Natural killer cell treated with Interleukin-12 subunit alpha and Interleukin-12 subunit beta and Interleukin-15 and Interleukin-18, amount 100 ng/mL, for 72 hours (primary cell): ENCODE measurements at regions not wholly inside any gene's neighbourhood (a gene's known extent, or its start where the extent isn't known, plus 50 kb on each side); places are given as distances from the start of the nearest gene placed in this dataset.
"Not testable (repeated sequence)": the region's sequence is repeated elsewhere in the genome, so short reads cannot be mapped to it uniquely, and the experiment has no call there.

ENCODE experiments used
- ATAC-seq, 2 donors: fragments of 150-1000 bp; cut with Tn5 transposase in 1 of 2; sonication (Bioruptor Pico), chemical (Tn5 transposase) in 1 of 2; 2 replicates each; pipeline ENCODE4 v1.10.0; 2021
- DNase-seq: peaks from one replicate; pipeline ENCODE4 v3.0.0; 2022; ENCODE audit warnings: low spot score
- H3K27ac Mint-ChIP-seq, 2 donors: 1 replicate in 1 of 2; 2 replicates in 1 of 2; pipeline ENCODE4 v1.8.0; 2022; ENCODE audit warnings: mixed read lengths in 2 of 2, mild to moderate bottlenecking in 1 of 2, moderate library complexity in 1 of 2
- H3K27me3 Mint-ChIP-seq, 2 donors: 1 replicate in 1 of 2; 2 replicates in 1 of 2; pipeline ENCODE4 v1.8.0; 2022; ENCODE audit warnings: mixed read lengths in 2 of 2
- H3K36me3 Mint-ChIP-seq: one replicate; pipeline ENCODE4 v1.8.0; 2022; ENCODE audit warnings: mixed read lengths
- H3K4me1 Mint-ChIP-seq, 2 donors: 1 replicate in 1 of 2; 2 replicates in 1 of 2; pipeline ENCODE4 v1.8.0; 2022; ENCODE audit warnings: low read depth in 2 of 2, mixed read lengths in 2 of 2, mild to moderate bottlenecking in 1 of 2
- H3K4me3 Mint-ChIP-seq: one replicate; pipeline ENCODE4 v1.8.0; 2022; ENCODE audit warnings: mixed read lengths
- H3K9me3 Mint-ChIP-seq: 2 replicates; pipeline ENCODE4 v1.8.0; 2022; ENCODE audit warnings: mixed read lengths

DNA sequence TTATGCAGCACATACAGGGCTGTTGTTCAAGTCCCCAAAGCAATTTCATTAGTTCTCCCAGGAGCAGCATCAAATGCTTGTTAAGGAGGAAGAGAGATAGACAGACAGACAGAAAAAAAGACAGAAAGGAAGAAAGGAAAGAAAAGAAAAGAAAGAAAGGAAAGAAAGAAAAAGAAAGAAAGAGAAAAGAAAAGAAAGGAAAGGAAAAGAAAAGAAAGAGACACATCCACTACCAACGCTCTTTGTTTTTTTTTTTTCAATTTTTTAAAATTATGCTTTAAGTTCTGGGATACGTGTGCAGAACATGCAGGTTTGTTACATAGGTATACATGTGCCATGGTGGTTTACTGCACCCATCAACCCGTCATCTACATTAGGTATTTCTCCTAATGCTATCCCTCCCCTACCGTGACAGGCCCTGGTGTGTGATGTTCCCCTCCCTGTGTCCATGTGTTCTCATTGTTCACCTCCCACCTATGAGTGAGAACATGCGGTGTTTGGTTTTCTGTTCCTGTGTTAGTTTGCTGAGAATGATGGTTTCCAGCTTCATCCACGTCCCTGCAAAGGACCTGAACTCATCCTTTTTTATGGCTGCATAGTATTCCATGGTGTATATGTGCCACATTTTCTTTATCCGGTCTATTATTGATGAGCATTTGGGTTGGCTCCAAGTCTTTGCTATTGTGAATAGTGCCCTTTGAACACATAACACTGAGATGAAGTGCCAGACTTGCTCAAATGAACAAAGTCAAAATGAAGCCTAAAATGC is 119.0 kb upstream of the ZNF521 start:
- H3K4me3 Mint-ChIP-seq, H3K27me3 Mint-ChIP-seq, H3K4me1 Mint-ChIP-seq, ATAC-seq, H3K9me3 Mint-ChIP-seq, H3K36me3 Mint-ChIP-seq, DNase-seq, H3K27ac Mint-ChIP-seq: not testable (repeated sequence)

- Mint-ChIP-seq H3K9me3 (peaks cover 2% of the 10 kb centered on the region), H3K27me3 (peaks cover 0 to 5% of the 10 kb centered on the region in 2 donors), H3K27ac (no peak overlapping the region), H3K4me1 (no peaks in the 10 kb centered on the region), H3K4me3 (no peak overlapping the region), H3K36me3 (no peaks in the 10 kb centered on the region)
- DNase-seq, result no peak
- no peak for ATAC-seq
Measured at GRCh38 chr18:25470062-25470461, 118.1 kb upstream of the ZNF521 start.

DNA sequence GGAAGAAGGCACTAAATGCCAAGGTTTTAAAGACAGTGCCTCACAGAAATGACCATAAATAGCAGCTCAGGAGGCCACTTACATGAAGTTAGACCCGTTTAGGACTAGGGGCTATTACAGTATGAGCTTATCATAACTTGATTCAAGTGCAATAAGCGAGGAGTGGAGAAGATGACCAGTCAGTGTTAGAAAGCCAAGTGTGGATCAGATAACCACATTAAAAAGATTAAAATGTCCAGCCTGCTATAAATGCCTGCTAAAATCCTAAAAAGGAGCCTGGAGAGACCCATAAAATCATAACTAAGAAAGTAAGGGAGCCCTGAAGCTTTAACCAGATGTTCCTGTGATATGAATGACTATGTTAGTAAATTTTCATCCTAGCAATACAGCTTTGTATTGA is 117.5 kb upstream of the ZNF521 start:
- no peak for ATAC-seq
- no peaks in the 10 kb centered on the region for H3K36me3 Mint-ChIP-seq
- H3K27ac Mint-ChIP-seq, result no peak overlapping the region

DNA sequence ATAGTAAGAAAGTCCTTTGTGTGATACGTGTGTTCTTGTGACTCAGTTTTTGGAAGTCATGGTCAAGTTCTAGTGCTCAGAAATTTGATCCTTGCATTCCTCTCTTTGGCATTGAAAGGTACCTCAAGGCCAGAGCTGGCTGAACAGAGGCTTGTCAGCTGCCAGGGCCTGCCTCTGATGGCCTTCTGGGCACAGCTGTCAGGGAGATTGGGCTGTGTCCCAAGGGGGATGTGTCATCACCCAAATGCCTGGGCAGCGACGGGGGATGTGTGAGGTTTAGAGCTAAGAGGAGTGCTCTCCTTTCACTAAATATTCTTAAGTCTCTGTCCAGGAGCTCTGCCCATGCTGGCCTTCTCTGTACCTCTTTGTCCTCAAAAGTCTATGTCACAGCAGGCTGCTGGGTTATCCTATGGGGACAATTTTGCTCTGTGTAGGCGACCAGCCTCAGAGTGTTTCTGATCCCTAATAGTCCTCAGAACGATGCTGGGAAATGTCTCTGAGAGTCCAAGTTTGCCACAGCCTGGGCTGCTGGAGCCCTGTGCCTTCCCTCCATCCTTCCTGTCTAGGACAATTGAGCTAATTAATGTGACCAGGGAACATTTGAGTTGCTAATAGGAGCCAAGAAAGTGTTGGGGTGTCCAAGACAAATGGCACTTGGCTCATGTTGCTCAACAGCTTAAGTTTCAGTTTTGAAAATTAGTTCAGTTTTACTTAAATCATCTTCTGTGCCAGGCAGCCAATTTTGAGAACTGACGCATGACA is 115.4 kb upstream of the ZNF521 start:
- no peaks in the 10 kb centered on the region for H3K4me1 Mint-ChIP-seq
- peaks cover 0 to 13% of the 10 kb centered on the region in 2 donors for H3K27me3 Mint-ChIP-seq
- DNase-seq, result no peak
- peak in 1 of 2 donors; percentile 52 for ATAC-seq
- peaks cover 2% of the 10 kb centered on the region for H3K9me3 Mint-ChIP-seq
- peak overlapping the region in 1 of 2 donors; percentile 64 for H3K27ac Mint-ChIP-seq
- no peaks in the 10 kb centered on the region for H3K36me3 Mint-ChIP-seq
- H3K4me3 Mint-ChIP-seq, result no peak overlapping the region

More for the DNA sequence above, 117.5 kb upstream of the ZNF521 start:
- Mint-ChIP-seq H3K27me3 (peaks cover 0 to 7% of the 10 kb centered on the region in 2 donors), H3K4me3 (no peak overlapping the region), H3K9me3 (peaks cover 2% of the 10 kb centered on the region), H3K4me1 (no peaks in the 10 kb centered on the region)
- no peak for DNase-seq

DNA sequence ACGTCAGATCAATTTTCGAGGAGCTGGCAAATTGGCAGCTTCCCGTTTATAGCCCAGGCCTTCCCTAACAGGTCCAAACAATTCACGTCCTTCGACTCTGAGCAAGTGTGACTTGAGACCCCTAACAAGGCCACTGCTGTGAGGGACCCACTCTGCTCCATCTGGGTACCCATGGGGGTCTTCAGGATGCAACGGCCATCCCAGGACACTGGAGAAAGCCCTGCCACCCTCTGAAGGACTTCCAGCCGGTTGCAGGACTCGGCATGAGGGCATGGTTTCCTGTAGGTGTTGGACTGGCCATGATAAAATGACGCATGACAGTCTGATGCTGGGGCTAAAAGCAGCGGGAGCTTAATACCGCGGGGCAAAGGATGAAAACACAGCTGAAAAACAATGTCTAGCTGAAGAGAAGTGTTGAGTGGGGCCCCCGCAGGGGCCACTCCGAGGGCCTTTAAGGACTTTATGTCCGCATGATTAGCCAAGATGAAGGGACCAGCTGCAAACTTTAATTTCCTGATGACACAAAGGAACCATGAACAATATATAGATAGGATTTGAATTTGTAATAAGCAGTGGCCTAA is 113.3 kb upstream of the ZNF521 start:
- Mint-ChIP-seq H3K36me3 (no peaks in the 10 kb centered on the region), H3K9me3 (no peaks in the 10 kb centered on the region), H3K27ac (no peak overlapping the region), H3K4me1 (no peaks in the 10 kb centered on the region), H3K27me3 (peaks cover 0 to 13% of the 10 kb centered on the region in 2 donors), H3K4me3 (no peak overlapping the region)
- ATAC-seq (no peak), DNase-seq (no peak)

GRCh38 chr18:25464227-25464626 is 112.3 kb upstream of the ZNF521 start:
- H3K9me3 Mint-ChIP-seq, result no peaks in the 10 kb centered on the region
- ATAC-seq, result no peak
- no peak overlapping the region for H3K4me3 Mint-ChIP-seq
- H3K36me3 Mint-ChIP-seq, result no peaks in the 10 kb centered on the region
- DNase-seq, result no peak
- peaks cover 0 to 11% of the 10 kb centered on the region in 2 donors for H3K27me3 Mint-ChIP-seq
- H3K27ac Mint-ChIP-seq, result no peak overlapping the region
- no peaks in the 10 kb centered on the region for H3K4me1 Mint-ChIP-seq

- Mint-ChIP-seq H3K4me3 (no peak overlapping the region), H3K9me3 (no peaks in the 10 kb centered on the region), H3K27me3 (peaks cover 0 to 11% of the 10 kb centered on the region in 2 donors), H3K4me1 (no peaks in the 10 kb centered on the region), H3K36me3 (no peaks in the 10 kb centered on the region), H3K27ac (no peak overlapping the region)
- DNase-seq, result no peak
- ATAC-seq, result no peak
Measured at GRCh38 chr18:25463726-25464125, 111.8 kb upstream of the ZNF521 start.

GRCh38 chr18:25459814-25460213 is 107.8 kb upstream of the ZNF521 start:
- no peaks in the 10 kb centered on the region for H3K9me3 Mint-ChIP-seq
- H3K27ac Mint-ChIP-seq, result no peak overlapping the region
- DNase-seq, result no peak
- H3K36me3 Mint-ChIP-seq, result no peaks in the 10 kb centered on the region
- H3K4me1 Mint-ChIP-seq, result no peaks in the 10 kb centered on the region
- no peak overlapping the region for H3K4me3 Mint-ChIP-seq
- ATAC-seq, result no peak
- peaks cover 0 to 13% of the 10 kb centered on the region in 2 donors for H3K27me3 Mint-ChIP-seq

- DNase-seq, result no peak
- Mint-ChIP-seq H3K4me3 (no peak overlapping the region), H3K9me3 (no peaks in the 10 kb centered on the region), H3K36me3 (no peaks in the 10 kb centered on the region), H3K4me1 (no peaks in the 10 kb centered on the region), H3K27ac (no peak overlapping the region), H3K27me3 (peaks cover 0 to 5% of the 10 kb centered on the region in 2 donors)
- no peak for ATAC-seq
Measured at GRCh38 chr18:25457601-25458000, 105.6 kb upstream of the ZNF521 start.

DNA sequence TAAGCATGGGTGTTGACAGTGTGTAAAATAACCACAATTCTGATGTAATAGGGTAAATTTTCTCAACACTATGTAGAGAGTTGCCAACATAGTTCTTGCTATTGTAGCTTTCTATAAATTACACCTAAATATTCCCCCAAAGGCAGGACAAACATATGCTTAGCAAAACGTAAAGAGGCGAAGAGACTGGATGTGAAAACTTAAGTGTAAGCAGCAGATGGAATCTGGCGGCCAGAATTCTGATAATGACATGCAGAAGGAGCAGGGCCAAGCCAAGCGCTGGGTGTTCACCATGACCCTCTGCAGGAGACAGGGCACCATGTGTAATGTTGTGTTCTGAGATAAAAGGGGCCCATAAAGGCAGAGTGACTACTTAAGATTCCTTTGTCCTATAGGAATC is 105.2 kb upstream of the ZNF521 start:
- Mint-ChIP-seq H3K36me3 (no peaks in the 10 kb centered on the region), H3K4me3 (no peak overlapping the region), H3K27me3 (peaks cover 0 to 4% of the 10 kb centered on the region in 2 donors), H3K27ac (no peak overlapping the region), H3K9me3 (no peaks in the 10 kb centered on the region), H3K4me1 (no peaks in the 10 kb centered on the region)
- ATAC-seq (no peak), DNase-seq (no peak)

DNA sequence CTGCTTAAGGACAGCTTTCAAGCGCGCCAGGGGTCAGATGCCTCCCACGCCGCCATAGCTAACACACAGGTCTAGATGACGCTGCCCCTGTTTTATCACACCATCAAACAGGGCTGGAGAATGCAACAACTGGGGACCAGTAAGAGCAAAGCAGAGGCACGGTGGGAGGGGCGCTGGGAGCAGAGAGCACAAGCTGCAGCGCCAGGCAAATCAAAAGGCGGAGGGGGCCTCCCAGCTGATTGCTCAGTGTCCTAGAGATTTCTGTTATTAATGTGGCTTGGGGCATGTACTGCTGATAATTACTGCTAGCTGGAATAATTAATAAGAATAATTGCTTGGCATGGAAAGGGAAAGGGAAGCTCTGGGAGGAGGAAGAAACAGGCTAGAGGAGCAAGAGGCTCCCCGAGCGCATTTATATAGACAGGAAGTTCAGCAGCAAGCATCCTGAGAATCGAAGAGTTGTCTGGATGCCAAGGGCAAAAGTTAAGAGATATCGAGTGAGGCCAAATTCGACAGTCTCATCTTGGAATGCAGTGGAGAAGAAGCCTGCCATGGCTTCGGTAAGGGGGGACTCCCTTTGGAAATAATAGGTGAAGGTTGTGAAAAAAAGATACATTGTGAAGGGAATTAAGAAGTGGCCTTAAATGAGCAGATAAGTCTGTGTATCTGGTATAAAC is 104.5 kb upstream of the ZNF521 start:
- no peak overlapping the region for H3K4me3 Mint-ChIP-seq

DNA sequence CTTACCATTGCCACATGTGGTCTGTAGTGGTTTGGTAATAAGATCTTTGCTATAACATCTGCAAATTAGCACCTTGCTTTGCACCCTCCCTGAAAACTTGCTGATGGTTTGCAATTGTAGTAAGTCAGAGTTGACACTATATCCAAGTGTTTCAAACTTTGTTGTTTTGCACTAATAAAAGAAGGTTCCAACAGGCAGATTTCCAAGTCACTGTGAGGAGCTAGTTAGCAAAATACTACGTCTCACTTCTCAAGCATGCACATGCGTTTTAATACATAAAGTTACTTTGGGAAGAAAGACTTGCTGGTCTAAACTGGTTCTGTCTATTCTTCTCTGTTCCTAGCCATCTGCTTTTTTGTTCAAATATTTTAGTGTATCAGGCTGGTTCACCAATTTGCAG is 103.7 kb upstream of the ZNF521 start:
- H3K4me1 Mint-ChIP-seq, result no peaks in the 10 kb centered on the region
- H3K36me3 Mint-ChIP-seq, result no peaks in the 10 kb centered on the region
- DNase-seq (no peak), ATAC-seq (no peak)
- H3K27me3 Mint-ChIP-seq, result peaks cover 0 to 13% of the 10 kb centered on the region in 2 donors
- no peak overlapping the region for H3K4me3 Mint-ChIP-seq
- no peak overlapping the region for H3K27ac Mint-ChIP-seq
- H3K9me3 Mint-ChIP-seq, result peaks cover 5% of the 10 kb centered on the region

More for the DNA sequence above, 104.5 kb upstream of the ZNF521 start:
- Mint-ChIP-seq H3K4me1 (no peaks in the 10 kb centered on the region), H3K27ac (no peak overlapping the region), H3K27me3 (peaks cover 0 to 8% of the 10 kb centered on the region in 2 donors), H3K36me3 (no peaks in the 10 kb centered on the region), H3K9me3 (peaks cover under 1% of the 10 kb centered on the region)
- DNase-seq, result no peak
- no peak for ATAC-seq

DNA sequence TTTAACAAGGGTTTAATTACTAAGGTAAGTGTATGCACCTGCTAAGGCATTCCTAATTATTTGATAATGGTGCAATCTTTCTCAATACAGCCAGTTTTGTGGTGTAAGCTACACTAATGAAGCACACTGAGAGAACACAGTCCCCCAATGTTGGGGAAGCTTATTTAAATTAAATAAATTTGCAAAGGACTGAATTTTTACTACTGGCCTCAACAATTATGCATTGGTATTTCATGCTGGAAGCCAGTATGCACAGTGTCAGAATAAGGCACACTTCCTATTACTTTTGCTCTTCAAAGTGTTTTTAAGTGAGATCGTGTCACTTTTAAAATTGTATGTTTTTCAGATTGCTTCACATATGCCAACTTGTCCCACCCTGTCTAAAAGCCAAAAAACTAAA is 103.2 kb upstream of the ZNF521 start:
- Mint-ChIP-seq H3K4me3 (no peak overlapping the region), H3K9me3 (peaks cover 5% of the 10 kb centered on the region), H3K27me3 (peaks cover 0 to 13% of the 10 kb centered on the region in 2 donors), H3K36me3 (no peaks in the 10 kb centered on the region), H3K4me1 (no peaks in the 10 kb centered on the region), H3K27ac (no peak overlapping the region)
- no peak for ATAC-seq
- no peak for DNase-seq
